GM21737 (cell line): ENCODE measurements at regions not wholly inside any gene's neighbourhood (a gene's known extent, or its start where the extent isn't known, plus 50 kb on each side); places are given as distances from the start of the nearest gene placed in this dataset.

Source experiments
- ATAC-seq: cut with Tn5 transposase; IDR thresholded peaks from one replicate; pipeline ENCODE4 v1.9.1; 2021; ENCODE audit warnings: mild to moderate bottlenecking, moderate library complexity; ENCODE audit not compliant: unreplicated experiment

GRCh38 chr12:115716551-115716950 lies 560.9 kb downstream of the MED13L start:
- ATAC-seq, result no peak

- no peak for ATAC-seq
Measured at GRCh38 chr12:115712676-115713075, 564.8 kb downstream of the MED13L start.

- no peak for ATAC-seq
Measured at GRCh38 chr12:115710104-115710564, 567.4 kb downstream of the MED13L start.

GRCh38 chr12:115709540-115710011 lies 567.9 kb downstream of the MED13L start:
- no peak for ATAC-seq

GRCh38 chr12:115708801-115709200 lies 568.7 kb downstream of the MED13L start:
- ATAC-seq, result no peak

GRCh38 chr12:115700896-115701465 lies 576.5 kb downstream of the MED13L start:
- no peak for ATAC-seq

GRCh38 chr12:115700081-115700480 lies 577.4 kb downstream of the MED13L start:
- no peak for ATAC-seq

GRCh38 chr12:115698257-115698656 lies 579.2 kb downstream of the MED13L start:
- ATAC-seq, result no peak

- ATAC-seq, result no peak
Measured at GRCh38 chr12:115697340-115697739, 580.2 kb downstream of the MED13L start.

GRCh38 chr12:115694564-115694963 lies 582.9 kb downstream of the MED13L start:
- no peak for ATAC-seq

- no peak for ATAC-seq
Measured at GRCh38 chr12:115693970-115694369, 583.5 kb downstream of the MED13L start.

- no peak for ATAC-seq
Measured at GRCh38 chr12:115691123-115691522, 586.4 kb downstream of the MED13L start.

- ATAC-seq, result no peak
Measured at GRCh38 chr12:115687094-115687493, 590.4 kb downstream of the MED13L start.

- ATAC-seq, result no peak
Measured at GRCh38 chr12:115683240-115683780, 594.2 kb downstream of the MED13L start.

- ATAC-seq, result no peak
Measured at GRCh38 chr12:115680967-115681366, 596.5 kb downstream of the MED13L start.

- ATAC-seq, result no peak
Measured at GRCh38 chr12:115672506-115673080, 604.9 kb downstream of the MED13L start.

GRCh38 chr12:115672086-115672485 lies 605.4 kb downstream of the MED13L start:
- ATAC-seq, result no peak

- ATAC-seq, result no peak
Measured at GRCh38 chr12:115670869-115671268, 606.6 kb downstream of the MED13L start.

- ATAC-seq, result no peak
Measured at GRCh38 chr12:115667116-115667515, 610.4 kb downstream of the MED13L start.

GRCh38 chr12:115666168-115666567 lies 611.3 kb downstream of the MED13L start:
- no peak for ATAC-seq

- ATAC-seq, result no peak
Measured at GRCh38 chr12:115661112-115661511, 616.4 kb downstream of the MED13L start.

GRCh38 chr12:115660211-115660805 lies 617.2 kb downstream of the MED13L start:
- no peak for ATAC-seq
